CD14-positive monocyte (primary cell): ENCODE measurements at regions not wholly inside any gene's neighbourhood (a gene's known extent, or its start where the extent isn't known, plus 50 kb on each side); places are given as distances from the start of the nearest gene placed in this dataset.

Source experiments
- DNase-seq, 3 donors: peaks; one replicate each; pipeline ENCODE4 v3.0.0-alpha.2; 2011 to 2022
- H2AFZ ChIP-seq: 2 replicates; pipeline ENCODE4 v1.6.0; 2012; ENCODE audit warnings: mild to moderate bottlenecking, low read depth, low read length, inconsistent platforms; ENCODE audit not compliant: insufficient read depth, poor library complexity, severe bottlenecking
- H3K27ac ChIP-seq, 2 donors: 1 replicate in 1 of 2; 2 replicates in 1 of 2; pipeline ENCODE4 v1.5.1; 2012 to 2013; ENCODE audit warnings: low read length in 2 of 2, control low read depth in 1 of 2, inconsistent platforms in 1 of 2, low read depth in 1 of 2, mild to moderate bottlenecking in 1 of 2
- H3K27me3 ChIP-seq, 2 donors: one replicate each; pipeline versions ENCODE4 v1.6.0 to v1.6.1; 2011 to 2013; ENCODE audit warnings: low read length in 2 of 2; ENCODE audit not compliant: control insufficient read depth in 2 of 2, insufficient read depth in 2 of 2
- H3K36me3 ChIP-seq, 2 donors: replicated peaks in 1 of 2; 1 replicate in 1 of 2; 2 replicates in 1 of 2; pipeline versions ENCODE4 v1.5.1 to v1.6.1; 2012 to 2013; ENCODE audit warnings: low read length in 2 of 2, control low read depth in 1 of 2, inconsistent platforms in 1 of 2, mild to moderate bottlenecking in 1 of 2; ENCODE audit not compliant: insufficient read depth in 2 of 2, control insufficient read depth in 1 of 2
- H3K4me1 ChIP-seq, 2 donors: 1 replicate in 1 of 2; 2 replicates in 1 of 2; pipeline versions ENCODE4 v1.5.1 to v1.6.1; 2012 to 2013; ENCODE audit warnings: low read length in 2 of 2, control low read depth in 1 of 2, inconsistent platforms in 1 of 2, mild to moderate bottlenecking in 1 of 2, moderate library complexity in 1 of 2; ENCODE audit not compliant: insufficient read depth in 2 of 2, control insufficient read depth in 1 of 2
- H3K4me2 ChIP-seq: replicated peaks from 2 replicates; pipeline ENCODE3; 2012; ENCODE audit warnings: low read length, moderate library complexity, mild to moderate bottlenecking; ENCODE audit not compliant: poor library complexity, severe bottlenecking; ENCODE audit errors: extremely low read depth
- H3K4me3 ChIP-seq, 3 experiments: fragments of 200-600 bp in 1 of 3; sonication (generic) in 1 of 3; replicated peaks in 1 of 3; 1 replicate in 2 of 3; 2 replicates in 1 of 3; pipeline ENCODE4 v1.5.1; 2011 to 2013; ENCODE audit warnings: low read length in 3 of 3, mild to moderate bottlenecking in 3 of 3, control low read depth in 2 of 3, low read depth in 2 of 3, inconsistent platforms in 1 of 3, moderate library complexity in 1 of 3
- H3K79me2 ChIP-seq: 2 replicates; pipeline ENCODE4 v1.6.0; 2012; ENCODE audit warnings: mild to moderate bottlenecking, control low read depth, inconsistent platforms, low read length, moderate library complexity; ENCODE audit not compliant: insufficient read depth
- H3K9ac ChIP-seq: 2 replicates; pipeline ENCODE4 v1.6.0; 2017; ENCODE audit warnings: low read length, mild to moderate bottlenecking; ENCODE audit not compliant: insufficient read depth, poor library complexity, severe bottlenecking
- H3K9me3 ChIP-seq, 2 donors: replicated peaks in 1 of 2; 1 replicate in 1 of 2; 2 replicates in 1 of 2; pipeline versions ENCODE4 v1.5.1 to v1.6.1; 2012 to 2013; ENCODE audit warnings: low read length in 2 of 2, control low read depth in 1 of 2; ENCODE audit not compliant: control insufficient read depth in 1 of 2, insufficient read depth in 1 of 2
- H4K20me1 ChIP-seq: 2 replicates; pipeline ENCODE4 v1.6.0; 2012; ENCODE audit warnings: mild to moderate bottlenecking, low read length, control low read depth, moderate library complexity; ENCODE audit not compliant: insufficient read depth
- H3K27ac Mint-ChIP-seq, 7 donors: one replicate each; pipeline ENCODE4 v1.8.0; 2020; ENCODE audit warnings: mild to moderate bottlenecking in 7 of 7, mixed read lengths in 7 of 7, moderate library complexity in 6 of 7, inconsistent platforms in 2 of 7
- H3K27me3 Mint-ChIP-seq, 3 donors: one replicate each; pipeline ENCODE4 v1.8.0; 2021 to 2022; ENCODE audit warnings: low read depth in 3 of 3, mild to moderate bottlenecking in 3 of 3, mixed read lengths in 3 of 3, moderate library complexity in 3 of 3, inconsistent platforms in 1 of 3
- H3K36me3 Mint-ChIP-seq, 2 donors: one replicate each; pipeline ENCODE4 v1.8.0; 2020; ENCODE audit warnings: mixed read lengths in 2 of 2, inconsistent platforms in 1 of 2, mild to moderate bottlenecking in 1 of 2
- H3K4me1 Mint-ChIP-seq: one replicate; pipeline ENCODE4 v1.8.0; 2020; ENCODE audit warnings: mild to moderate bottlenecking, mixed read lengths
- H3K4me3 Mint-ChIP-seq, 2 donors: one replicate each; pipeline ENCODE4 v1.8.0; 2020; ENCODE audit warnings: mild to moderate bottlenecking in 2 of 2, mixed read lengths in 2 of 2, moderate library complexity in 1 of 2
- H3K9me3 Mint-ChIP-seq, 7 donors: one replicate each; pipeline ENCODE4 v1.8.0; 2020 to 2022; ENCODE audit warnings: mixed read lengths in 7 of 7, mild to moderate bottlenecking in 6 of 7, moderate library complexity in 6 of 7, inconsistent platforms in 2 of 7
- WGBS: methylation state at CpG from one replicate; pipeline ENCODE4 v1.1.5; 2013; ENCODE audit warnings: missing lambda C conversion rate; ENCODE audit not compliant: insufficient coverage; 5-methylcytosine and 5-hydroxymethylcytosine counted together
- intact Hi-C, 2 donors: fragments of 100-400 bp; cut with micrococcal nuclease; formaldehyde crosslinking; loops; one replicate each; pipeline versions ENCODE4 v1.15.0 to v1.15.1; 2023
- TF ChIP-seq, protein P1 (sequence below): fragments of 200-600 bp; IDR thresholded peaks from one replicate; pipeline ENCODE4 v1.8.0; 2022; ENCODE audit warnings: antibody characterized with exemption, mild to moderate bottlenecking

- H3K4me1 Mint-ChIP-seq = no peaks in the 10 kb centered on the region
- H3K79me2 ChIP-seq = no peaks in the 10 kb centered on the region
- H4K20me1 ChIP-seq = no peaks in the 10 kb centered on the region
- TF ChIP-seq, protein P1, sequence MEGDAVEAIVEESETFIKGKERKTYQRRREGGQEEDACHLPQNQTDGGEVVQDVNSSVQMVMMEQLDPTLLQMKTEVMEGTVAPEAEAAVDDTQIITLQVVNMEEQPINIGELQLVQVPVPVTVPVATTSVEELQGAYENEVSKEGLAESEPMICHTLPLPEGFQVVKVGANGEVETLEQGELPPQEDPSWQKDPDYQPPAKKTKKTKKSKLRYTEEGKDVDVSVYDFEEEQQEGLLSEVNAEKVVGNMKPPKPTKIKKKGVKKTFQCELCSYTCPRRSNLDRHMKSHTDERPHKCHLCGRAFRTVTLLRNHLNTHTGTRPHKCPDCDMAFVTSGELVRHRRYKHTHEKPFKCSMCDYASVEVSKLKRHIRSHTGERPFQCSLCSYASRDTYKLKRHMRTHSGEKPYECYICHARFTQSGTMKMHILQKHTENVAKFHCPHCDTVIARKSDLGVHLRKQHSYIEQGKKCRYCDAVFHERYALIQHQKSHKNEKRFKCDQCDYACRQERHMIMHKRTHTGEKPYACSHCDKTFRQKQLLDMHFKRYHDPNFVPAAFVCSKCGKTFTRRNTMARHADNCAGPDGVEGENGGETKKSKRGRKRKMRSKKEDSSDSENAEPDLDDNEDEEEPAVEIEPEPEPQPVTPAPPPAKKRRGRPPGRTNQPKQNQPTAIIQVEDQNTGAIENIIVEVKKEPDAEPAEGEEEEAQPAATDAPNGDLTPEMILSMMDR = no peak
- H3K9me3 Mint-ChIP-seq = peaks cover 8 to 31% (median 9%) of the 10 kb centered on the region in 7 donors
- no peak overlapping the region for H3K4me3 ChIP-seq
- intact Hi-C loops = no loop called here
- no peak overlapping the region for H3K4me3 Mint-ChIP-seq
- H3K27me3 Mint-ChIP-seq = peaks cover 0 to 2% (median 1%) of the 10 kb centered on the region in 3 donors
- H3K36me3 ChIP-seq = no peaks in the 10 kb centered on the region
- no peak overlapping the region for H3K4me2 ChIP-seq
- H3K9me3 ChIP-seq = peaks cover 0 to 33% of the 10 kb centered on the region in 2 donors
- no peak overlapping the region for H2AFZ ChIP-seq
- no peak overlapping the region for H3K27ac Mint-ChIP-seq
- no peak overlapping the region for H3K27ac ChIP-seq
- no peaks in the 10 kb centered on the region for H3K27me3 ChIP-seq
- DNase-seq = no peak
- no peaks in the 10 kb centered on the region for H3K36me3 Mint-ChIP-seq
- no peaks in the 10 kb centered on the region for H3K4me1 ChIP-seq
- no peak overlapping the region for H3K9ac ChIP-seq
- 79% methylated on average over 4 of the region's 10 CpGs for WGBS
Measured at GRCh38 chr20:61031101-61031830, 220.8 kb upstream of the CDH4 start.

- Mint-ChIP-seq H3K9me3 (peaks cover 0 to 14% (median 6%) of the 10 kb centered on the region in 7 donors), H3K4me1 (no peaks in the 10 kb centered on the region), H3K36me3 (no peaks in the 10 kb centered on the region), H3K27me3 (peaks cover 0 to 2% (median 1%) of the 10 kb centered on the region in 3 donors), H3K4me3 (no peak overlapping the region), H3K27ac (no peak overlapping the region)
- no peak overlapping the region for H3K27ac ChIP-seq
- no peak overlapping the region for H3K9ac ChIP-seq
- no peaks in the 10 kb centered on the region for H3K27me3 ChIP-seq
- no peaks in the 10 kb centered on the region for H3K36me3 ChIP-seq
- no peaks in the 10 kb centered on the region for H4K20me1 ChIP-seq
- H3K4me1 ChIP-seq = no peaks in the 10 kb centered on the region
- TF ChIP-seq, protein P1 = no peak
- H3K79me2 ChIP-seq = no peaks in the 10 kb centered on the region
- peaks cover 0 to 10% of the 10 kb centered on the region in 2 donors for H3K9me3 ChIP-seq
- WGBS = no CpG with 5 or more reads among the region's 3 CpGs
- intact Hi-C loops = no loop called here
- H3K4me3 ChIP-seq = no peak overlapping the region
- no peak for DNase-seq
- H2AFZ ChIP-seq = no peak overlapping the region
- H3K4me2 ChIP-seq = no peak overlapping the region
Measured at GRCh38 chr20:61037498-61037897, 214.6 kb upstream of the CDH4 start.
